IMR-90 (cell line): ENCODE measurements at regions not wholly inside any gene's neighbourhood (a gene's known extent, or its start where the extent isn't known, plus 50 kb on each side); places are given as distances from the start of the nearest gene placed in this dataset.

Source experiments
- ATAC-seq: fragments of 200-7000 bp; cut with Tn5 transposase; 2 replicates; pipeline ENCODE4 v1.9.1; 2020; ENCODE audit warnings: low read depth, mild to moderate bottlenecking, moderate library complexity
- BruUV-seq: library from RNA; stranded (reverse); fragments of 400-500 nt; replicated peaks from 2 replicates; lab custom pipeline; 2021; lab: Mats Ljungman, UMichigan
- CTCF ChIA-PET: fragments of 300-600 bp; formaldehyde crosslinking; extraction: SDS; loops from one replicate; lab custom pipeline; 2021; ENCODE audit warnings: antibody characterized with exemption; lab: Yijun Ruan, JAX
- POLR2A ChIA-PET: fragments of 300-600 bp; sonication (Branson Sonifier 250); formaldehyde crosslinking; loops from one replicate; lab custom pipeline; 2022; ENCODE audit warnings: antibody characterized with exemption; ENCODE audit not compliant: unreplicated experiment; lab: Charles Lee
- DNase-seq: peaks from one replicate; pipeline ENCODE4 v3.0.0; 2013
- H2AFZ ChIP-seq: replicated peaks from 2 replicates; pipeline ENCODE3; 2013; ENCODE audit warnings: low read length, mild to moderate bottlenecking; ENCODE audit not compliant: poor library complexity
- H2AK5ac ChIP-seq: 2 replicates; pipeline ENCODE4 v1.6.1; 2013; ENCODE audit warnings: low read depth, low read length, inconsistent platforms
- H2AK9ac ChIP-seq: replicated peaks from 2 replicates; pipeline ENCODE3; 2013; ENCODE audit warnings: mild to moderate bottlenecking, low read depth, low read length, moderate library complexity; ENCODE audit not compliant: poor library complexity
- H2BK120ac ChIP-seq: 2 replicates; pipeline ENCODE4 v1.6.1; 2013; ENCODE audit warnings: low read depth, low read length, inconsistent platforms
- H2BK15ac ChIP-seq: 3 replicates; pipeline ENCODE4 v1.6.1; 2013; ENCODE audit warnings: low read depth, low read length, inconsistent platforms
- H2BK20ac ChIP-seq: 2 replicates; pipeline ENCODE4 v1.6.1; 2013; ENCODE audit warnings: low read depth, mild to moderate bottlenecking, inconsistent platforms, low read length, moderate library complexity
- H2BK5ac ChIP-seq: 2 replicates; pipeline ENCODE4 v1.6.1; 2013; ENCODE audit warnings: mild to moderate bottlenecking, low read depth, low read length, inconsistent platforms; ENCODE audit not compliant: poor library complexity, severe bottlenecking
- H3K14ac ChIP-seq: replicated peaks from 2 replicates; pipeline ENCODE4 v1.6.1; 2013; ENCODE audit warnings: low read depth, low read length, inconsistent platforms
- H3K18ac ChIP-seq: 2 replicates; pipeline ENCODE4 v1.6.1; 2013; ENCODE audit warnings: low read depth, low read length, control low read depth
- H3K23ac ChIP-seq: 2 replicates; pipeline ENCODE4 v1.6.1; 2013; ENCODE audit warnings: low read depth, low read length, inconsistent platforms
- H3K27ac ChIP-seq: 2 replicates; pipeline ENCODE4 v1.5.1; 2013; ENCODE audit warnings: mild to moderate bottlenecking, control low read depth, low read length; ENCODE audit not compliant: insufficient read depth
- H3K27me3 ChIP-seq: 2 replicates; pipeline ENCODE4 v1.6.1; 2013; ENCODE audit warnings: low read length; ENCODE audit not compliant: control insufficient read depth, insufficient read depth
- H3K36me3 ChIP-seq: 2 replicates; pipeline ENCODE4 v1.6.1; 2013; ENCODE audit warnings: low read length, mixed read lengths; ENCODE audit not compliant: control insufficient read depth, insufficient read depth
- H3K4ac ChIP-seq: 2 replicates; pipeline ENCODE4 v1.6.1; 2013; ENCODE audit warnings: low read depth, low read length, inconsistent platforms
- H3K4me1 ChIP-seq: 2 replicates; pipeline ENCODE4 v1.6.1; 2013; ENCODE audit warnings: low read length, mixed read lengths; ENCODE audit not compliant: control insufficient read depth, insufficient read depth
- H3K4me2 ChIP-seq: 2 replicates; pipeline ENCODE4 v1.6.1; 2013; ENCODE audit warnings: low read depth, mild to moderate bottlenecking, control low read depth, low read length, moderate library complexity
- H3K4me3 ChIP-seq: 2 replicates; pipeline ENCODE4 v1.5.1; 2013; ENCODE audit warnings: low read depth, mild to moderate bottlenecking, control low read depth, low read length, moderate library complexity; ENCODE audit not compliant: insufficient read depth
- H3K56ac ChIP-seq: 2 replicates; pipeline ENCODE4 v1.6.1; 2013; ENCODE audit warnings: low read length, inconsistent platforms; ENCODE audit not compliant: insufficient read depth; ENCODE audit errors: extremely low read depth
- H3K79me1 ChIP-seq, 2 experiments: 2 replicates each; pipeline ENCODE4 v1.6.1; 2013; ENCODE audit warnings: low read length in 2 of 2, inconsistent platforms in 1 of 2, low read depth in 1 of 2
- H3K9ac ChIP-seq: 2 replicates; pipeline ENCODE4 v1.6.1; 2013; ENCODE audit warnings: low read depth, low read length, control low read depth
- H3K9me1 ChIP-seq: 2 replicates; pipeline ENCODE4 v1.6.1; 2013; ENCODE audit warnings: low read length, inconsistent platforms; ENCODE audit not compliant: insufficient read depth
- H3K9me3 ChIP-seq: 2 replicates; pipeline ENCODE4 v1.6.1; 2013; ENCODE audit warnings: low read length; ENCODE audit not compliant: control insufficient read depth, insufficient read depth
- H4K20me1 ChIP-seq: 2 replicates; pipeline ENCODE4 v1.6.1; 2013; ENCODE audit warnings: low read length, inconsistent platforms; ENCODE audit not compliant: insufficient read depth
- H4K5ac ChIP-seq: 2 replicates; pipeline ENCODE4 v1.6.1; 2013; ENCODE audit warnings: mild to moderate bottlenecking, low read depth, low read length, control low read depth
- H4K8ac ChIP-seq, 2 experiments: 2 replicates each; pipeline ENCODE4 v1.6.1; 2013; ENCODE audit warnings: low read depth in 2 of 2, low read length in 2 of 2, control low read depth in 1 of 2, inconsistent platforms in 1 of 2
- H4K91ac ChIP-seq: 2 replicates; pipeline ENCODE4 v1.6.1; 2013; ENCODE audit warnings: low read depth, low read length, inconsistent platforms; ENCODE audit not compliant: insufficient read depth
- BHLHE40 ChIP-seq: fragments of 150-350 bp; IDR thresholded peaks from 2 replicates; pipeline ENCODE4 v1.6.1; 2016; ENCODE audit warnings: mild to moderate bottlenecking, low read depth, low read length
- CEBPB ChIP-seq: IDR thresholded peaks from 2 replicates; pipeline ENCODE4 v1.6.1; 2012; ENCODE audit warnings: low read depth, low read length, improper control_type of control experiment
- CHD1 ChIP-seq: IDR thresholded peaks from 2 replicates; pipeline ENCODE4 v1.6.1; 2012; ENCODE audit warnings: low read depth, low read length, improper control_type of control experiment
- CTCF ChIP-seq: conservative IDR thresholded peaks from 2 replicates; pipeline ENCODE4 v1.5.1; 2012; ENCODE audit warnings: mild to moderate bottlenecking, low read depth, low read length, improper control_type of control experiment
- ELK1 ChIP-seq: fragments of 150-350 bp; IDR thresholded peaks from 2 replicates; pipeline ENCODE4 v1.6.1; 2016; ENCODE audit warnings: low read depth, mild to moderate bottlenecking, low read length, moderate library complexity, borderline replicate concordance
- FOS ChIP-seq: fragments of 150-350 bp; IDR thresholded peaks from 2 replicates; pipeline ENCODE4 v1.6.1; 2016; ENCODE audit warnings: low read depth, low read length
- MAFK ChIP-seq: IDR thresholded peaks from 2 replicates; pipeline ENCODE4 v1.6.1; 2012; ENCODE audit warnings: low read depth, low read length, improper control_type of control experiment
- MAZ ChIP-seq: IDR thresholded peaks from 2 replicates; pipeline ENCODE4 v1.6.1; 2012; ENCODE audit warnings: low read depth, mild to moderate bottlenecking, low read length, improper control_type of control experiment, moderate library complexity, borderline replicate concordance
- MXI1 ChIP-seq: IDR thresholded peaks from 2 replicates; pipeline ENCODE4 v1.6.1; 2012; ENCODE audit warnings: low read depth, mild to moderate bottlenecking, low read length, moderate library complexity, borderline replicate concordance
- NFE2L2 ChIP-seq: fragments of 150-350 bp; IDR thresholded peaks from 2 replicates; pipeline ENCODE4 v1.6.1; 2016; ENCODE audit warnings: low read depth, mild to moderate bottlenecking, low read length
- POLR2A ChIP-seq: IDR thresholded peaks from 2 replicates; pipeline ENCODE4 v1.6.1; 2012; ENCODE audit warnings: mild to moderate bottlenecking, low read depth, low read length
- RAD21 ChIP-seq: IDR thresholded peaks from 2 replicates; pipeline ENCODE4 v1.6.1; 2012; ENCODE audit warnings: low read length, improper control_type of control experiment
- RCOR1 ChIP-seq: IDR thresholded peaks from 2 replicates; pipeline ENCODE4 v1.6.1; 2012; ENCODE audit warnings: mild to moderate bottlenecking, low read length, improper control_type of control experiment; ENCODE audit not compliant: insufficient replicate concordance
- RFX5 ChIP-seq: IDR thresholded peaks from 2 replicates; pipeline ENCODE4 v1.8.0; 2012; ENCODE audit warnings: low read depth, mild to moderate bottlenecking, low read length, moderate library complexity
- SMC3 ChIP-seq: fragments of 150-350 bp; IDR thresholded peaks from 2 replicates; pipeline ENCODE4 v1.6.1; 2016; ENCODE audit warnings: low read depth, mild to moderate bottlenecking, antibody characterized with exemption, low read length, moderate library complexity
- USF2 ChIP-seq: fragments of 150-350 bp; IDR thresholded peaks from 2 replicates; pipeline ENCODE4 v1.6.1; 2017; ENCODE audit warnings: mild to moderate bottlenecking, antibody characterized with exemption, low read length, low read depth
- WGBS, 2 experiments: methylation state at CpG; one replicate each; pipeline versions ENCODE4 v1.1.5 to v1.1.7; 2013; ENCODE audit warnings: missing lambda C conversion rate in 2 of 2; ENCODE audit not compliant: insufficient read length in 1 of 2; ENCODE audit errors: extremely low coverage in 2 of 2; 5-methylcytosine and 5-hydroxymethylcytosine counted together
- dilution Hi-C: fragments of 300-500 bp; cut with HindIII; formaldehyde crosslinking; loops from one replicate; pipeline ENCODE4 v1.14.3; 2018; ENCODE audit warnings: low sequenced_read_pairs; ENCODE audit not compliant: unreplicated experiment
- in situ Hi-C: fragments of 300-500 bp; cut with MboI; formaldehyde crosslinking; loops from 3 replicates; pipeline ENCODE4 v1.14.3; 2019; ENCODE audit warnings: low sequenced_read_pairs, inconsistent platforms, mixed read lengths
- intact Hi-C: fragments of 100-400 bp; cut with micrococcal nuclease; formaldehyde crosslinking; loops from 2 replicates; pipeline ENCODE4 v1.10.0; 2022

- POLR2A ChIA-PET, result no interaction called here
Observed at GRCh38 chr4:103415801-103416200, 217.7 kb upstream of the CENPE start.

More at GRCh38 chr4:103415801-103416200, 217.7 kb upstream of the CENPE start:
- intact Hi-C loops, result no loop called here
- H2BK20ac ChIP-seq, result no peak overlapping the region
- H4K91ac ChIP-seq, result no peak overlapping the region
- no peak overlapping the region for H2AK9ac ChIP-seq
- no TSS peak for BruUV-seq
- H3K4me1 ChIP-seq, result no peaks in the 10 kb centered on the region
- no peak overlapping the region for H2AK5ac ChIP-seq
- TF ChIP-seq SMC3 (no peak), NFE2L2 (no peak), USF2 (no peak), ELK1 (no peak), POLR2A (no peak), BHLHE40 (no peak), MXI1 (no peak), CTCF (no peak), RCOR1 (no peak), MAZ (no peak), MAFK (no peak), RFX5 (no peak), CHD1 (no peak), RAD21 (no peak), CEBPB (no peak), FOS (no peak)
- H2AFZ ChIP-seq, result no peak overlapping the region
- H3K14ac ChIP-seq, result no peak overlapping the region
- no peak for ATAC-seq
- H3K23ac ChIP-seq, result no peak overlapping the region
- no peak overlapping the region for H3K56ac ChIP-seq
- dilution Hi-C loops, result no loop called here
- peaks cover 4% of the 10 kb centered on the region for H3K9me3 ChIP-seq
- H3K36me3 ChIP-seq, result no peaks in the 10 kb centered on the region
- H3K18ac ChIP-seq, result no peak overlapping the region
- no peak overlapping the region for H3K4ac ChIP-seq
- no peaks in the 10 kb centered on the region for H3K79me1 ChIP-seq
- no peak overlapping the region for H3K9ac ChIP-seq
- no peaks in the 10 kb centered on the region for H3K27me3 ChIP-seq
- no peak overlapping the region for H3K4me2 ChIP-seq
- CTCF ChIA-PET, result no interaction called here
- H4K8ac ChIP-seq, result no peak overlapping the region
- DNase-seq, result no peak
- H4K5ac ChIP-seq, result no peak overlapping the region
- no peak overlapping the region for H3K27ac ChIP-seq
- no CpG with 5 or more reads among the region's 5 CpGs for WGBS, 2 experiments
- H3K4me3 ChIP-seq, result no peak overlapping the region
- no peaks in the 10 kb centered on the region for H4K20me1 ChIP-seq
- H2BK5ac ChIP-seq, result no peak overlapping the region
- in situ Hi-C loops, result no loop called here
- H2BK15ac ChIP-seq, result no peak overlapping the region
- no peaks in the 10 kb centered on the region for H3K9me1 ChIP-seq
- no peak overlapping the region for H2BK120ac ChIP-seq
